ENCODE measurements at regions not wholly inside any gene's neighbourhood (a gene's known extent, or its start where the extent isn't known, plus 50 kb on each side); places are given as distances from the start of the nearest gene placed in this dataset.

DNA sequence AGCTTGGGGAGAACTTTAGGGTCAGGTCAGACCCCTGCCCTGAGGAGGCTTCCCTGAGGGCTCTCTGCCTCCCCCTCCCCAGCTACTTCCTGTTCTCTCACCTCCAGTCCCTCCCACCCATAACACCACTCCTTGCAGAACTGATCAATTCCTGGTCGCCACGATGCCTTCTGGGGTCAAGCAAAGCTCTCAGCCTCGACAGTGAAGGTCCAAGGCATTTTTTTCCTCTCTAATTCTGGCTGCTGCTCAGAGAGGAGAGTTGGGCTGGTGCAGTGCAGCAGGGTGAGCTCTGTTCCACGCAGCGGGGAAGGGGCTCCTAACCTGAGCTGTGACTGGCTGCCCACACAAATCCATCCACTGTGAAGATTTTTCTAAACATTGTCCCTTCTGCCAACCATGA is 628.4 kb downstream of the BRD1 start:
- DNase-seq (ENCODE audit: low read depth, low spot score), result no peak

DNA sequence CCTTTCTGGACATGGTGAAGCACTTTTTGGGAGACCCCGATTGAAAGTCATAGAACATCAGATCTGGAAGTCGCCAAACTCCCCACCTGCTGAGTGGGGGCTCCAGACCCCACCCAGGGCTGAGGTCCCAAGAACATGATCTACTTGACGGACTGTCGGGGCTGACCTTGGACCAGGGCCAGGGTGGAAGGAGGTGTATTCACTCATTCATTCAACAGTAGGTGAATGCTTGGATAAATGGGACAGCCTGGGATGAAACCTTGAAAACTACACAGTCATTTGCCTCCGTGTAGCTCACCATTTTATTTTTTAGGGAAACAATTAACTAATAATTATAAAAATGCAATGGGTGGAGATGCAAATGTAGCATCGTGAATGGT is 629.0 kb downstream of the BRD1 start:
- no peak for DNase-seq (ENCODE audit: low read depth, low spot score)

DNA sequence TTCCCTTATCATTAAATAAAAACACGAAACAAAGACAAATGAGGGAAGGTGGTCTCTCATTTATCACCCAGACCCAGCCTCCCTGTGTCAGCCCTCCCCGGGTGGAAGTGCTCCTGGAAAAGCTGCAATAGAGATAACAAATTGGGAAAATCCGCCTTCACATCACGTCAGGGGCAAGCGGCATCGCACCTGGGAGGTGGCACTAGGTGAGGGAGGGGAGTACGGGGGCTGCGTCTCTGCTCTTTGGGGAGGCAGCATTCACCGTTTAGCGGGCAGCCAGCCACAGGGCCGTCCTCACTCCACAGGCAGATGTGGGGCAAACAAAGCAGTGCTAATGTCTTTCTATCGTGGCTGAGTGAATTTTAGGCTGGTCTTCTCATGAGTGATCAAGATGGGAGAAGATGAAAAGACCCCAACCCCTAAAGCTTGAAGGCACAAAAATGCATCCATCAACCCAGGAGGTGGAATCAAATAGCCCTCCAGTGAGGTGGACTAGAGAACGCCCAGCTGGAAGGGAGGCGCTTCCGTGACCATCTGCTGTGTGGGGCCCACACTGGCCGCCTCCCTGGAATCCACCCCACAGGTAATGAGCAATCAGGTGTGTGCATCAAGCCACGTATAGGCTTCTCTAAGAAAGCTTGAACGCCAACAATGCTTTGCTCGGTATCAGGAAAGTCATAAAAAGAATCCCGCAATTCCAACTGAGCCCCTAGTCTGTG is 629.5 kb downstream of the BRD1 start:
- DNase-seq (ENCODE audit: low read depth, low spot score), result no peak

DNA sequence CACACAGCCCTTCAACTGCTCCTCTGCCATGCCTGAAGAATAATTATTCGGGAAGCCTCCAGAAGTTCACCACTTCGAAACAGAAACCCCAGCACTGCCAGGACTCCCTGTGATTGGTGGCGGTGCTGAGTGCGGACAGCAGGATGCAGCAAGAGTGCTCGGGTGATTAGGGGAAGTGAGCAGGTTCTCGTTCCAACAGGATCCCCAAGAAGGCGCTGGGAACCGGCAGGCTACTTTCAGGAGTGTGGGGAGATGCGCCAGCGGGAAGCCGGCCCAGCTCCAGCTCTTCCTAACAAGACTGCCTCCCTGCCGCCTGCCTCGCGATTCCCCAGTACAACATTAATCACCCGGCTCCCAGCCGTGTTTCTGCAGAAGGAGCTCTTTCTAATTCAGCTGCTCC is 630.2 kb downstream of the BRD1 start:
- DNase-seq (ENCODE audit: low read depth, low spot score), result no peak

DNA sequence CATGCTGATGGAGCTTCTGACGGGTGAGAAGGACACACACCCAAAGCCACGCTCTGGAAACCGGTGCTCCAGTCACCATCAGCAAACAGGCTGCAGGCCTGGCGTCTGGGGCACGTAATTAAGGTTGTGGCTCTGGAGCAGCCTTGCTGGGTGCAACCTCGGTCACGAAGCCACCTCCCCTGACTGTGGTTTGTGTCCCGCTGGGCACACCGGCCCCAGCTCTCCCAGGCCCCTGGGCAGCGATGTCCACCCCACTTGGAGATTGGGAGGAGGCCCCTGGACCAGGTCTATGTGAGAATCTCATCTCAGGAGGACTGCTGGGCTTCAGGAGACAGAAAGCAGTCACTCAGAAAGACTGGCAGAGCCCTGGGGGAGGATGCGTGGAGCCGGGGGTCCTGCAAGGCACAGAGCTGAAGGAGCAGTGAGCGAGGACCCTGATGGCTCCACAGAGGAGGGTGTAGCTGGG is 631.6 kb downstream of the BRD1 start:
- DNase-seq (ENCODE audit: low read depth, low spot score), result no peak

DNA sequence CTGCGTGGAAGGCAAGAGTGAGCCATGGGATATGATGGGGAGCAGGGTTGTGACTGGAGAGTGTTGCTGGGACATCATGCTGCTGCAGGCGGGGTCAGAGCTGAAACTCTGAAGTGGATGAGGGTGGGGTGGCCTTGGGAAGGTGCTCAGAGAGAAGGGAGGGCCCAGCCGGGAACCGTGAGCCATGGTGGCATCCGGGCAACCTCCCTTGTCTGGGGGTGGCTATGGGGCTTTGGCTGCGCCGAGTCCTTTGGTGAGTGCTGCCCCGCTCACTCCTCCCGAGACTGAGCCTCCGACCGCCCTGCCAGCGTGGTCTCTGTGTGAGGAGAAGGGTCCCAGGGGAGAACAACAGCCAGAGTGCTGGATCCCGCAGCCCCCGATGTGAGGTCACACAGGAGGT is 632.0 kb downstream of the BRD1 start:
- no peak for DNase-seq (ENCODE audit: low read depth, low spot score)

DNA sequence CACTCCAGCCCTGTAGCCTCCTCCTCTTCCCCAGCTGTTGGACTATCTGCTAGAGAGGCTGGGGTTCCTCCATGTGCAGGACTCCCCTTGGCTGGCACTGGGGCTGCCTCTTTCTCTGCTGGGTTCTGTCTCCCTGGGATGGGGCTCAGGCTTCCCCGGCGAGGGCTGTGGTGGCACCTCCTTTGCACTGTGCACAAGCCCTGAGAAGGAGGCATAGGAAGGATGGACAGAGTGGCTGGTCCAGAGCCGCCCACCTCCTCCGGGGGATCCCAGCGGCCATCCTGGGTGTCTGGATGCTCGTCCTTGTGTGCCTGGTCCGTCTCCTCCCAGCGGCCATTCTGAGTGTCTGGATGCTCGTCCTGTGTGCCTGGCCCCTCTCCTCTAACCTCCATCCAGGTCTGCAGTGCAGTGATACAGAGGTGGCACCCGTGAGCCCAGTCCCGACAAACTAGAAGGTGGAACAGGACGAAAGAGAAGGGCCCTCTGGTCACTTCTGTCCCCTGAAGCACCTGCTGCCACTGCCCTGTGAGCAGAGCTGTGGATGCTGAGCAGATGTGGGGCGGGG is 633.7 kb downstream of the BRD1 start:
- no peak for DNase-seq (ENCODE audit: low read depth, low spot score)

DNA sequence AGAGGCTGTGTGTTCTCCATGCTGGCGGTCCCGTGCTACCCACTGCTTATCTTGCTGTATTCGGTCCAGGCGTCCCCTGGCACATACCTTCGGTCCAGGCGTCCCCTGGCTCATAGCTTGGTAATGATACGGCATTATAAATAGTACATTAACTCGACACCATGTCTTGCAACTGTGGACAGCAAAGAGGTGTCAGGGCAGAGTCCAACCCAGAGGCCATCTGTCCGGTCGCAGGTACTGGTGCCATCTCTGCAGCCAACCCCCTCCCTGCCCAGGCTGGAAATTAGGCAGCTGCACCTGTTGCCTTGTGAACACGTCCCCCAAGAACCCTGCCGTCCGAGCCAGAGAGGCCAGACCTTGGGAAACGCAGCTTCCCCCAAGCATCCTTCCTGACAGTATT is 634.3 kb downstream of the BRD1 start:
- no peak for DNase-seq (ENCODE audit: low read depth, low spot score)

DNA sequence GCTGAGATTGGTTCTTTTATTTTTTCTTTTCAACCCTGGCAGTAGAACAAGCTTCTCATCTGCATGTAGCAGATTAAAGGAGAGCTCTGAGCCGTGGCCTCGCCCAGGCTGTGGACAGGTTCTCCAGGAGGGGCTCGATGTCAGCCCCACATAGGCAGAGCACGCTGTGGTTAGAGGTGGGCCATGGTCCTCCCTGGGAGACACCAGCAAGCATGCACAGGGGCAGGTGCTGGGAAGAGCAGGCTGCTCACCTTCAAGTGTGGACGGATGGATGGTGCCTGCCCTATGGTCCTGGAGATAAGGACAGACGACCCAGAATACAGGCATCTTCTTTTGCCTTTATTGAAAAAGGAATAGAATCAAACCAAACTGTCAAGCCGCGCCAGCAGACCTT is 634.8 kb downstream of the BRD1 start:
- no peak for DNase-seq (ENCODE audit: low read depth, low spot score)

DNA sequence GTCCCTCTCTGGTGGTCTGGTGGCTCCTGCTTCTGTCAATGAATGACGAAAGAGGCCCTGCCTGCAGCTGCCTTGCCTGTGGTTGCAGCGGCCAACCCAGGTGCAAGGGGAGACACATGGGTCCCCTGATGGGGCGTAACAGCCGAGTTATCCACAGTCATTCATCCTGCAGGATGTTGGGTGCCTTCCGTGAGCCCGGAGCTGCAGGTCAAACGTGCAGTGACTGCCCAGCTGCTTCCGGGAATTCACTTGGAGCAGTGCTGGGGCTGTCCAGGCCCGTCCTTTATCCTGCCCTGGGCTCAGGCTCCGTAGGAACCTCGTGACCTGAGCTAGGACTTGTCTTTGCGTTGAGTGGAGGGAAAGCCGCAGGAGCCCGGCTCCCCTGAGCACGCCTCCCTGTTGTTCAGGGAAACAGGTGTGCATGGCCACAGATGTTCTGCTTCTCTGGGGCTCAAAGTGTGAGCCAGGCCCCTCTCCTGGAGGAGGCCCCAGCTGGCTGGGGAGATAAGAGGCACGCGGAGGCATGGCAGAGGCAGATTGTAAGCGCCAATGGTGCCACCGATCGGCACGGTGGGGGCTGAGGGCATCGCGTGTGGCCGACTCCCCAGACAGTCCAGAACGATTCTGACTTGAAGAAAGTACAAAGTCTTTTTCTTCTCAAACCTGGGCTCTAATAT is 635.4 kb downstream of the BRD1 start:
- no peak for DNase-seq (ENCODE audit: low read depth, low spot score)

DNA sequence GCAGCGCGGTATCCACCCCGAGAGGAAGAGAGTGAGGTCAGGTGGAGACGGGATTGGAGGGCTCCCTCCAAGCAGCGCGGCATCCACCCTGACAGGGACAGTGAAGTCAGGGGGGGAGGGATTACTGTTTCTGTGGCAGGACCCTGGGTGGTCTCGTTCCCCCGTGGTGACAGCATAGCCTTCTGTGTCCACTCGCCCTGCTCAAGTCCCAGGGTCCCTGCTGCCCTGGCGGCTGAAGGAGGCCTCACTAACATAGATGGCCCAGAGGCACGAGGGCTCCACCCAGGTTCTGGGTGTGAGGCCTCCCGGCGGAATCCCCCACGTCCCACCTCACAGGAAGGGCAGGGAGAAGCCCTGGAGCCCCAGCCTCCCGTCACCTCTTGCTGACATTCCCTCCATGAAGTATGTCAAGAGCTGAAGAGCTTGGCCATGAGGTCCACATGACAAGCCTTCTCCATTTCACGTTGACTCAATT is 636.1 kb downstream of the BRD1 start:
- no peak for DNase-seq (ENCODE audit: low read depth, low spot score)

DNA sequence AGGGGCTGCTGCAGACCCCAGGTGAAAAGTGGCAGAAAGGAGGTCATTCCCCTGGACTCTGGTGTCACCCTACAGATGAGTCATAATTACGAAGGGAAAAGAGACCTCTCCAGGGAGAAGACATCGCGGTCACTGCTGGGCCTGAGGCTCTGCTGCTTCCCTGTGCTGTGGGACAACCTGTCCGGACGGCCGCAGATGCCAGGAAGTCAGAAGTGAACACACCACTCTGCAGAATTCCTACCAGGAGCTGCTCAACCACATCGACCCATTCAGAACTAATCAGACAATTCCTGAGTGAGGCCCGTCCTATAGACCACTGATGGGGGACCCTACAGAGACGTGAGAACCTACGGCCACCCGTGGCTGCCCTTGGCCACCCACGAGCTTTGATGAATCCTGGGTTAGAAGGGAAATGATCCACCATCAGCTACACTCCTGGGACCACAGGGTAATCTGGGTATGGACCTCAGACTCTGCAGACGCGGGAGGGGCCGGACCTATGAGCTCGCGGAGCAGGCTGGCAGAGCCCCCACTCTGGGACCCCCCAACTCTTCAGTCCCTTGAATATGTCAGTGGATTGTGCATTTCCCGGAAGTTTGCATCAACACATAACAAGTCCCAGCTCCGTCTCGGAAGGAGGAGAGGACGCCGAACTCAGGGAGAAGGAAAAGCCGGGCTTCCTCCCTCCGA is 636.7 kb downstream of the BRD1 start:
- DNase-seq (ENCODE audit: low read depth, low spot score), result no peak

DNA sequence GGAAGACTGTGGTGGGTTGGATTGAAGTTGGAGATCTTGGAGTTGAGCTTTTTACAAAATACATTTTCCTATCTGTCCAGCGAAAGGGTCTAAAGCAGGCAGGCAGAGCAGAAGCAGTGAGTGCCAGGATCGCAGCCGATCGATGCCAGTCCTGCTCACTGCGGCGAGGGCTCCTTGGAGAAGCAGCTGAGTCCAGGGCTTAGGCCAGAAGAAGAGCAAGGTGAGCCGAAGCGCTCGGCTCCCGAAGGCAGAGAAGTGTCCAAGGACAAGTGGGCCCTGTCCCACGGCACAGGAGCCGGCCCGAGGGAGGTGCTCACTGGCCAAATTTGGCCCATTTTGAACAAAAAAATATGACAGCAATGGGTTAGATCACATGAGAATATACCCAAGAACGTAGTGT is 637.8 kb downstream of the BRD1 start:
- DNase-seq (ENCODE audit: low read depth, low spot score), result no peak

DNA sequence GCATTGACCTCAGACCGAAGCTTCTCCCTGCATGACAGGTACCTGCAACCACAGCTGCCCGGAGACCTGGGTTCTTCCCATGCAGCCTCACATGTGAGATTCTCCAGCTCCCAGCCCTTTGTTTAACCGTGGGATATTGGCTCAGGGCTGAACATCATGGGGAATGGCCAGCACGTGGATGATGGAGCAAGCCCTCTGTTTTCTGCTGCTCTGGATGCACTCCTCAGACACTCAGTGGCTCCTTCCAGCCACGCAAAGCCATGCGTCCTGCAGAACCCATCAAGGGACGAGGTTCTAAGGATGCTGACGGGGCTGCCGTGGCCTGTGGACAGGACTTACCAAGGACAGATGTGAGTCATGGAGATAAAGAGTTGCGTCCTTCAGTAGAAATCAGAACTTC is 639.1 kb downstream of the BRD1 start:
- no peak for DNase-seq (ENCODE audit: low read depth, low spot score)

DNA sequence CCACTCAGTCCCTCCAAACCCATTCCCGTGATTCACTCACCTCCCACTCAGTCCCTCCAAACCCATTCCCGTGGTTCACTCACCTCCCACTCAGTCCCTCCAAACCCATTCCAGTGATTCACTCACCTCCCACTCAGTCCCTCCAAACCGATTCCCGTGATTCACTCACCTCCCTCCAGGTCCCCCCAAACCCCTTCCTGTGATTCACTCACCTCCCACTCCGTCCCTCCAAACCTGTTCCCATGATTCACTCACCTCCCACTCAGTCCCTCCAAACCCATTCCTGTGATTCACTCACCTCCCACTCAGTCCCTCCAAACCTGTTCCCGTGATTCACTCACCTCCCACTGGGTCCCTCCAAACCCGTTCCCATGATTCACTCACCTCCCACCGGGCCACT is 639.6 kb downstream of the BRD1 start:
- no peak for DNase-seq (ENCODE audit: low read depth, low spot score)

DNA sequence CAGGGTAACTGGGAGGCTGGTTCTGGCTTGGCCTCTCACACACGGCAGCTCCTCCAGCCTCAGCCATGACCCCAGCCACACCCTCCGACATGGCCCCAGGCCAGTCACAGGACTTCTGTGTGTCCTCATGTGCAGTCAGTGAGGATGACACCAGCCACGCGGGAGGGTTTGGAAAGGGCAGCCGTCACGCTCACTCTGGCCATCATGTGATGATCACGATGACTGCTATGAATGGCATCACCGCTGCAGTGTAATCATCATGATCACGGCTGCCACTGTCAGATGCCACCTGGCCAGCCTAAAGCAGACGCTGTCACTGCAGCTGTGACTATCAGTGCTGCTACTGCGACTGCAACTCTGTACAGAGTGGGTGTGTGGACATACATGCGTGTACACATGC is 640.9 kb downstream of the BRD1 start:
- DNase-seq (ENCODE audit: low read depth, low spot score), result no peak

DNA sequence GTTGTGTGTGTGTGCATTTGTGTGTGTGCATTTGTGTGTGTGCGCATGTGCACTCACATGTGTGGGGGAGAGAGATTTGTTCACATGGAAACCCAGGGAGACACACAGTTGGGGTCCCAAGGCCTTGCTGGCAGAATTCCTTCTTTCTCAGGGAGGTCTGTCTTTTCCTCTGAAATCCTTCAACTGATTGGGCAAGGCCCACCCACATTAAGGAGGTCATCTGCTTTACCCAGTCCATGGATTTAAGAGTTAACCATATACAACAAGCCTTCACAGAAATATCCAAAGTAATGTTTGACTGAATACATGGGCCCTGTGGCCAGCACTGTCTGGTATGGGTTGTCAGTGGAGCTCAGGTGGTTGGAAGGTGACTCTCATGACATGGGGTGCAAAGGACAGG is 641.4 kb downstream of the BRD1 start:
- no peak for DNase-seq (ENCODE audit: low read depth, low spot score)

DNA sequence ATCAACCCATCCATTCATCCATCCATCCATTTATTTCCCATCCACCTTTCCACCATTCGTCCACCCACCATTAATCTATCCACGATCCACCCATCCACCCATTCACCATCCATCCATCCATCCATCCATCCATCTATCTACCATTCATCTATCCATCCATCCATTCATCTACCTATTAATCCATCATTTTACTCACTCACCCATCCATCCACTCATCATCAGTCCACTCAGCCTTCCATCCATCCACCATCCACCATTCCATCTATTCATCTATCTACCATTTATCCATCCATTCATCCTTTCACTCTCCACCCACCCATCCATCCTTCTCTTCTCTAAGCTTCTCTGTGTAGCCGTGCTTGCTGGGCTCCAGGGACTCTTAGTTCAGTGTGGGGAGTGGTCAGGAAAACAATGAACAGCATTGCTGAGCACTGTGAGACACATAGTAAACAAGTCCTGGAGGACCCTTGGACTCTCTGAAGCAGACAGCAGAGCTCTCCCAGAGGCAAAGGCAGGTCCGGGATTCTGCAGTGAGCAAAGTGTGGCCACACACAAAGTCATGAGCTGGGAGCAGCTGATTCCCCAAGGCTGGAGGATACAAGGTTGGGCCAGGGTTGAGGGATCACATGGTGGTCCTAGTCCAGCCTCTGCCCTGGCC is 642.2 kb downstream of the BRD1 start:
- DNase-seq (ENCODE audit: low read depth, low spot score), result no peak

DNA sequence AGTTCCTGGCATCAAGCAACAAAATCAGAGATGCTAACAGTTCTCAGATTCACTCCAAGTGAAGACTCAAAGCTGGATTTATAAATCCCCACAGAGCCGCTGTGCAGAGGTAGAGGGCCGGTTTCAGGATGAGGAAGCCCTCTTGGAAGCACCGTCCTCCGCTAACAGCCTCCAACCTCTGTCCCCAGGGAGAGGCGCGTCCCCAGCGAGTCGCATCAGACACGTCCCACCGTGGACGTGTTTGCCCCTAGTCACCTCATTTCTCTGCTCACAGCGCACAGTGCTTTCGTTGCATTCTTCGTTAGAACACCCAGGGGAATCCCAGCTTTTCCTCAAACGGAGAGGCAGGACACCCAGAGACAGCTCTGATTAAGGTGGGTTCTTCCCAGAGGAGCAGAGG is 642.9 kb downstream of the BRD1 start:
- no peak for DNase-seq (ENCODE audit: low read depth, low spot score)

DNA sequence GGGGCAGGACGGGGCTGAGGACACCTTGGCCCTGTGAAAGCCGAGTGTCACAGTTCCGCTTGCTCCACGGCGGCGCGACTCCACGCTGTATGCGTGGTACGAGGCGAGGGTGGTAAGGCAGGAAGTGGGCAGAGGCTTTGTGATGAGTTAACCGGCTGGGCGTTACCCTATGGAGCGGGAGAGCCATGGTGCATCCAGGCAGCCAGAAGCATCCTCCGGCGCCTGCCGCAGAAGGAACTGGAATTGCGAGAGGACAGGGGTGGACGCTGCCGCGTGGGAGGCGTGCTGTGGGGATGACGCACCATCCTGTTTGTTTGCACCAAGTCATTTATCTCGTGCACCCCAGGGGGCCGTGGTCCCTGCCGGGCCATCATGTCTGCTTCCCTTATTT is 643.9 kb downstream of the BRD1 start:
- DNase-seq (ENCODE audit: low read depth, low spot score), result no peak

DNA sequence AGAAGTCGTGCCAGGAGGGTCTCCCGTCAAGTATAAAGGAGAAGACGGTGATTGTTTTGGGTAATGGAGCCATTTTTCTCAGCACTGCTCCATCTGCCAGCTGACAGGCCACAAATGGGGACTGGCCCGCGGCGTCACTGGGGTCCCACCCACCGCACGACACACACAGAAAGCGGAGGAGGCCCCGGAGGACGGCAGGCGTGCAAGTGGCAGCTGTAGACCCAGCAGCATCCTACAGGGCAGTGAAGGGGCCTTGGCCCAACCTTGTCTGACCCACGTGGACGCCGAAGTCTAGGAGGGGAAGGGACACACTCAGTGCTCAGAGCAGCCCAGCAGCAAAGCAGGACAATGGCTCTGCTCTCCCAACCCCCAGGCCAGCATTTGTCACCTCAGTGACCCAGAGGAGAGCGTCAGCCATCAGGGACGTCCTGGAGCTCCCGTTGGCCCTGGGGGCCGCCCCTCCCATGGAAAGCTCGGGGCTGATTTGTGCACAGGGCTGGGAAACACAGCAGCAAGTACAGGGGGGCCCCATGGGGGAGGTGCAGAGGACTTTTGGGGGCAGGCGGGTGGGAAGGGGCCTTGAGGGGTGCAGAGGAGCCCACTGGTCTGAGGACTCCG is 644.4 kb downstream of the BRD1 start:
- no peak for DNase-seq (ENCODE audit: low read depth, low spot score)

DNA sequence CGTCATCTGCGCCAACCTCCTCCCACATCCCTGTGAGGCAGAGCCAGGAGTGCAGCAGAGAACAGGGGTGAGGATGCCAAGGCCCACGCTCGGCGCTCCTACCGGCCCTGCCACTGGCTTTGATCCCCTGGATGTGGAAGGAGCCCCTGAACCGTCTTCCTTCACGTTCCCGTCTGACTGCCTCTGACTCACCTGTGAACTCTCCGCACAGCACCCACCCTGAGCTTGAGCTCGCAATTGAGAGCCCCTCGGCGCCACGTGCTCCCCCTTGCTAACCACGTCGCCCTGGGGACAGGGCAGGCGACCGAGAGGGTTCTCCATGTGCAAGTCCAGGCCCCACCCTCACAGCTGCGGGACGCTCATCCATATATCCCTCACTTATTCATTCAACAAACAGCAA is 645.3 kb downstream of the BRD1 start:
- DNase-seq (ENCODE audit: low read depth, low spot score), result no peak
